Breast epithelium (tissue), 4 donors: ENCODE measurements at regions not wholly inside any gene's neighbourhood (a gene's known extent, or its start where the extent isn't known, plus 50 kb on each side); places are given as distances from the start of the nearest gene placed in this dataset.

Experiments
- DNase-seq, 2 donors: peaks; one replicate each; pipeline ENCODE4 v3.0.0-alpha.2; 2019; ENCODE audit warnings: low spot score in 2 of 2
- H3K27ac ChIP-seq, 2 donors: fragments of 200-600 bp; sonication (generic) in 1 of 2; one replicate each; pipeline ENCODE4 v1.5.1; 2016 to 2019; ENCODE audit warnings: mild to moderate bottlenecking in 1 of 2
- H3K27me3 ChIP-seq, 2 donors: fragments of 200-600 bp; sonication (generic) in 1 of 2; one replicate each; pipeline versions ENCODE4 v1.5.1 to v1.6.0; 2017 to 2019; ENCODE audit warnings: control low read depth in 1 of 2, mild to moderate bottlenecking in 1 of 2
- H3K36me3 ChIP-seq: fragments of 200-600 bp; one replicate; pipeline ENCODE4 v1.5.1; 2019
- H3K4me1 ChIP-seq, 2 donors: fragments of 200-600 bp; sonication (generic); one replicate each; pipeline ENCODE4 v1.5.1; 2016 to 2019; ENCODE audit warnings: control low read depth in 1 of 2
- H3K4me3 ChIP-seq, 3 donors: fragments of 200-600 bp; sonication (generic); 1 replicate in 2 of 3; 2 replicates in 1 of 3; pipeline ENCODE4 v1.5.1; 2016 to 2019; ENCODE audit warnings: mild to moderate bottlenecking in 3 of 3, moderate library complexity in 2 of 3
- H3K9me3 ChIP-seq, 2 donors: fragments of 200-600 bp; sonication (generic) in 1 of 2; one replicate each; pipeline ENCODE4 v1.5.1; 2016 to 2019; ENCODE audit warnings: control low read depth in 1 of 2
- POLR2A ChIP-seq: fragments of 450-650 bp; IDR thresholded peaks from one replicate; pipeline ENCODE4 v1.6.1; 2016; ENCODE audit warnings: antibody characterized with exemption, mild to moderate bottlenecking, moderate library complexity
- POLR2AphosphoS5 ChIP-seq, 3 donors: sonication (generic); formaldehyde crosslinking; IDR thresholded peaks; one replicate each; pipeline ENCODE4 v1.6.1; 2017; ENCODE audit warnings: antibody characterized with exemption in 3 of 3
- intact Hi-C: fragments of 100-400 bp; cut with DNase I; formaldehyde crosslinking; loops from one replicate; pipeline ENCODE4 v1.15.1; 2023; ENCODE audit warnings: low total_unique reads
- TF ChIP-seq, protein P1 (sequence below), 3 donors: fragments of 450-650 bp; IDR thresholded peaks; one replicate each; pipeline ENCODE4 v1.5.1; 2016 to 2017; ENCODE audit warnings: antibody characterized with exemption in 3 of 3, mild to moderate bottlenecking in 3 of 3, moderate library complexity in 3 of 3

- H3K4me3 ChIP-seq, result no peak overlapping the region
- H3K9me3 ChIP-seq, result no peaks in the 10 kb centered on the region
- DNase-seq, result no peak
- intact Hi-C loops, result no loop called here
- no peak overlapping the region for H3K27ac ChIP-seq
- H3K27me3 ChIP-seq, result no peaks in the 10 kb centered on the region
- H3K4me1 ChIP-seq, result no peaks in the 10 kb centered on the region
- TF ChIP-seq POLR2AphosphoS5 (IDR thresholded peaks at IDR 0.05) (no peak), POLR2A (no peak)
- TF ChIP-seq, protein P1, sequence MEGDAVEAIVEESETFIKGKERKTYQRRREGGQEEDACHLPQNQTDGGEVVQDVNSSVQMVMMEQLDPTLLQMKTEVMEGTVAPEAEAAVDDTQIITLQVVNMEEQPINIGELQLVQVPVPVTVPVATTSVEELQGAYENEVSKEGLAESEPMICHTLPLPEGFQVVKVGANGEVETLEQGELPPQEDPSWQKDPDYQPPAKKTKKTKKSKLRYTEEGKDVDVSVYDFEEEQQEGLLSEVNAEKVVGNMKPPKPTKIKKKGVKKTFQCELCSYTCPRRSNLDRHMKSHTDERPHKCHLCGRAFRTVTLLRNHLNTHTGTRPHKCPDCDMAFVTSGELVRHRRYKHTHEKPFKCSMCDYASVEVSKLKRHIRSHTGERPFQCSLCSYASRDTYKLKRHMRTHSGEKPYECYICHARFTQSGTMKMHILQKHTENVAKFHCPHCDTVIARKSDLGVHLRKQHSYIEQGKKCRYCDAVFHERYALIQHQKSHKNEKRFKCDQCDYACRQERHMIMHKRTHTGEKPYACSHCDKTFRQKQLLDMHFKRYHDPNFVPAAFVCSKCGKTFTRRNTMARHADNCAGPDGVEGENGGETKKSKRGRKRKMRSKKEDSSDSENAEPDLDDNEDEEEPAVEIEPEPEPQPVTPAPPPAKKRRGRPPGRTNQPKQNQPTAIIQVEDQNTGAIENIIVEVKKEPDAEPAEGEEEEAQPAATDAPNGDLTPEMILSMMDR (IDR thresholded peaks at IDR 0.05), result no peak
- no peaks in the 10 kb centered on the region for H3K36me3 ChIP-seq
These were observed 285.0 kb downstream of the SLC6A15 start for GRCh38 chr12:84627593-84627992.

DNA sequence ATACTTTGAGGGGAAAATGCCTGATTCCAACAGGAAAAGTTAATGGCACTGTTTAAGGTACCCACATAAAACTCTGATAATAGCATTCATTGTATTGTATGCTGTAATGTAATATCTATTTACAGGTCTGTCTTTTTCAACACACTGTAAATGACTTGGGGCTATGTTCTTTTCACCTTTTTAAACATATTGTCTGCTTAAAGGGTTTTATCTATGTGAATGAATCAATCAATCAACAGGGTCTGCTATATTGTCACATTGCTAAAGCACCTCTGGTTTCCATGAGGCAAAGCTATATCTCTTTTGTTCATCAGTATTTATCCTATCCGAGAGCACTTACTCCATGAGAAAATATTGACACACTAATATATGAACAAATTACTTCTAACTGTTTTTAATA lies 288.0 kb downstream of the SLC6A15 start:
- no peaks in the 10 kb centered on the region for H3K27me3 ChIP-seq
- H3K36me3 ChIP-seq, result no peaks in the 10 kb centered on the region
- no peaks in the 10 kb centered on the region for H3K4me1 ChIP-seq
- TF ChIP-seq POLR2A (no peak), POLR2AphosphoS5 (IDR thresholded peaks at IDR 0.05) (no peak)
- TF ChIP-seq, protein P1 (IDR thresholded peaks at IDR 0.05), result no peak
- DNase-seq, result no peak
- H3K4me3 ChIP-seq, result no peak overlapping the region
- intact Hi-C loops, result no loop called here
- no peaks in the 10 kb centered on the region for H3K9me3 ChIP-seq
- no peak overlapping the region for H3K27ac ChIP-seq

DNA sequence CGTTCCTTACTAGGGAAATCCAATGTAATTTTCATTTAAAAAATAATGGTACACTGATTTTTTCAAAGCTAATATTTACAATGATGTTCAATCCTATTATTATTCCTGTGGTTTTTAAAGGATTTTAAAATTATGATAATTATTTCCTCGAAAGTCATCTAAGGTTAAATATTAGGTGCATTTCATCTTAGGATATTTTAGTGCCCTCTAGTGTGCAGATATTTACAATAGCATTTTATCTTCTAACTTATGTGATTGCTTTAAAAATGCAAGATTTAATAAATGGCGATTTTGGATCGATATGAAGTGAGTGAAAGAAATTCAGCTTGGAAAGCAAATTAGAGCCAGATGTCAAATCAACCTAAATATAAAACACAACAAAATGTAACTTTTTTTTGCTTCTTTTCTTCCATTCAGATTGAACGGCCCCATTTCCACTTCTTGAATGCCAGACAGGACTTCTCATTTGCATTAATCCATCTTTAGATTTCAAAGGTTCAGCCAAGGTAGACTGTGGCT lies 293.5 kb downstream of the SLC6A15 start:
- TF ChIP-seq POLR2A (no peak), POLR2AphosphoS5 (IDR thresholded peaks at IDR 0.05) (no peak)
- TF ChIP-seq, protein P1 (IDR thresholded peaks at IDR 0.05), result no peak
- Histone ChIP-seq H3K4me1 (no peaks in the 10 kb centered on the region), H3K27me3 (no peaks in the 10 kb centered on the region), H3K36me3 (no peaks in the 10 kb centered on the region), H3K27ac (no peak overlapping the region), H3K9me3 (no peaks in the 10 kb centered on the region), H3K4me3 (no peak overlapping the region)
- no peak for DNase-seq
- intact Hi-C loops, result no loop called here

DNA sequence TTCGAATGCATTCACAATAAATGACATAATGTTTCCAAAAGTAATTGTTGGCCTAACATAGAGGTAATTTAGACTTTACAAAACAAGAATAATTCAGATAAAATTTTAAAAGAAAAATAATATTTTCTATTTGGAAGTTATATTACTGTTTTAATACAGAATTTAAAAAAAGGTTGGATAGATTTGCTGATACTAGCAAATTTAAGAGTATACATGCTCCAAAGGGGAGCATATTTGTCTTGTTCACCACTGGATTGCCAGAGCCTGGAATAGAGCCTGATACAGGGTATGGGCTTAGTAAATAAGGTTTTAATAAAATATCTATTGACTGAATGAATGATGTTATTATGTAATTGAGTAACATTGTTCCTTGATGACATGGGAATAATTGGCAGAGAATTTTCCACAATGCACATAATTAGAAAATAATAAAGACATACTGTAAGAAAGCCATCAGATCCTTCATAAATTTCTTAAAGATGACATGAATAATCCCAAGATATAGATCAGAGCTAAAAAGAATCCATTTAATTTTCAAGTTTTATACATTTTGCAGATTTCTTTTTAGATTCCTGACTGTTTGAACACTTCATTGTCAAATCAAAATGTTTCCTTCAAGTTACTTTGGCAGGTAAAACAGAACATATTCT lies 305.3 kb downstream of the SLC6A15 start:
- Histone ChIP-seq H3K4me3 (no peak overlapping the region), H3K27ac (no peak overlapping the region), H3K36me3 (no peaks in the 10 kb centered on the region), H3K9me3 (peaks cover 0 to 3% of the 10 kb centered on the region in 2 donors), H3K4me1 (no peaks in the 10 kb centered on the region), H3K27me3 (no peaks in the 10 kb centered on the region)
- no peak for DNase-seq
- TF ChIP-seq POLR2AphosphoS5 (IDR thresholded peaks at IDR 0.05), result no peak
- TF ChIP-seq POLR2A, result no peak
- TF ChIP-seq, protein P1 (IDR thresholded peaks at IDR 0.05), result no peak
- intact Hi-C loops, result no loop called here

DNA sequence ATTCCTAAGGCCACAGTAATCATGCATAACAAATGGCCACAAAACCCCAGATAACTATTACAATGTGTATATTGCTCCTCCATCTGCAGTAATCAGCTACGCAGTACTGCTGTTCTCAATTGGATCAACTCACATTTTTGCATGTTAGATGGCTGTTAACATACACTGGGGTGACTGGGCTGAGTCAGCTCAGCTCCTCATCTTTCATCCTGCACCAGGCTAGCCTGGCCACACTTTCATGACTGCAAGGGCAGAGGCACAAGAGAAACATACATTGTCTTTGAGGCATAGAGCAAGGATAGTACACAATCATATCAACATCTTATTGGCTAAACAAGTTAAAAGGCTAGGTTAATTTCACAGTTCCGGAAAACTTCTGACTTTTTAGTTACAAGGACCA lies 306.6 kb downstream of the SLC6A15 start:
- TF ChIP-seq POLR2AphosphoS5 (IDR thresholded peaks at IDR 0.05) (no peak), POLR2A (no peak)
- TF ChIP-seq, protein P1 (IDR thresholded peaks at IDR 0.05), result no peak
- Histone ChIP-seq H3K4me3 (no peak overlapping the region), H3K27me3 (no peaks in the 10 kb centered on the region), H3K9me3 (no peaks in the 10 kb centered on the region), H3K27ac (no peak overlapping the region), H3K36me3 (no peaks in the 10 kb centered on the region), H3K4me1 (no peaks in the 10 kb centered on the region)
- DNase-seq, result no peak
- intact Hi-C loops, result no loop called here
